Hematopoietic multipotent progenitor cell treated with erythropoietin and hydrocortisone succinate and interleukin-3 and kit ligand, for 17 days (in vitro differentiated cells): ENCODE measurements at regions not wholly inside any gene's neighbourhood (a gene's known extent, or its start where the extent isn't known, plus 50 kb on each side); places are given as distances from the start of the nearest gene placed in this dataset.
"Not testable (repeated sequence)": the region's sequence is repeated elsewhere in the genome, so short reads cannot be mapped to it uniquely, and the experiment has no call there.

Source experiments
- DNase-seq: peaks from one replicate; pipeline ENCODE4 v3.0.0-alpha.2; 2015; ENCODE audit warnings: low spot score

DNA sequence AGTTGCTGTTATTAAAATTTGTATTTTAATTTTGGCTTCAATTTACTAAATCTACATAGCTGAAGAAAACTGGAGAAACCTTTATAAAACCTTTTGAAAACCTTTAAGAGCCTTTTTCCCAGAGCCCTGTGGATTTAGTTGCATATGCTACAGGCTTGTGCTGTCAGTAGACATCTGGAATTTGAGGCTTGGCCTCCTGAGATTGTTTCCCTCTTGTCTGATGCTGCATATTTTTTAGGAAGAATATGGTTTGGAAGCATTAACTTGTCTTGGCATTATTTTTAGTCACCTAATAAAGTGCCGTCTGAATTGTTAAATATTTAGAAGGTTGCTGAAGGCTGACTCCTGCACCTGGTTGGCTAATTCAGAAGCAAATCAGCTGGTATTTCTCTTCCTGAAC lies 369.4 kb downstream of the UTRN start:
- no peak for DNase-seq

DNA sequence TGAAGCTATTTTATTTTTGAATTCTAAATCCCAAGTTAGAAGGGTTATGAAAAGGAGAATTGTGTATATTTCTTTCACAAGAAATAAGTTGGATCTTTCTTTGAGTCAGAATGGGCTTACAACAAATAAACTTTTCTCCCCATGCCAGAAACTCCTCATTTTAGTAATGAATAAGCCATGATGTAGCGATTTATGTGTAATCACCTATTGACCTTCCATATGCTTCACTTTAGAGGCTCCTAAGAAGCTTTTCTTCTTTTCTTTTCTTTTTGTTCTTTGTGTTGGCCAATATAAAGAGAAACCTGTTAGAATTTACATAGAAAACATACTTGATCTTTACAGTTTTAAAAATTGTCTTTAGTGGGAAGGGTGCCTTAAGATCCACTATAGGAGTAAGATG lies 370.2 kb downstream of the UTRN start:
- DNase-seq, result no peak

DNA sequence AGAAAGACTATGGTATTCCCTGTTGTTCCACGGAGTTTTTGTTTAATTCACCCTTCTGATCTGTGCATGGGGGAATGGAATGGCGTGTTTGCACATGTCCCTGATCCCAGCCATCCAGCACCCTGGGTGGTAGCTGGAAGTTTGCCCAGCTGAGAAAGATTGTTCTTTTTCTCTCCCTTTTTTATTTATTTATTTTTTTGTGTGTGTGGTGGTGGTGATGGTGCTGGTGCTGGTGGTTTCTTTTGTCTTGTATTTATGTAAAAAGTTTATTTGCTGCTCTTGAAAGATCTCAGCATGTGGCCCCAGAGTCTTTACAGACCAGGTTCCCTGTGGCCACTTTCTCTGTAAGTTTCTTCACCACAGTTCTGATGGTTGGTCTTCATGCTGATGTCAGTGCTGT lies 372.6 kb downstream of the UTRN start:
- no peak for DNase-seq

GRCh38 chr6:144659202-144660182 lies 374.4 kb downstream of the UTRN start:
- DNase-seq, result no peak

GRCh38 chr6:144660561-144661115 lies 375.5 kb downstream of the UTRN start:
- no peak for DNase-seq

- no peak for DNase-seq
These were observed 376.1 kb downstream of the UTRN start for GRCh38 chr6:144661116-144661806.

DNA sequence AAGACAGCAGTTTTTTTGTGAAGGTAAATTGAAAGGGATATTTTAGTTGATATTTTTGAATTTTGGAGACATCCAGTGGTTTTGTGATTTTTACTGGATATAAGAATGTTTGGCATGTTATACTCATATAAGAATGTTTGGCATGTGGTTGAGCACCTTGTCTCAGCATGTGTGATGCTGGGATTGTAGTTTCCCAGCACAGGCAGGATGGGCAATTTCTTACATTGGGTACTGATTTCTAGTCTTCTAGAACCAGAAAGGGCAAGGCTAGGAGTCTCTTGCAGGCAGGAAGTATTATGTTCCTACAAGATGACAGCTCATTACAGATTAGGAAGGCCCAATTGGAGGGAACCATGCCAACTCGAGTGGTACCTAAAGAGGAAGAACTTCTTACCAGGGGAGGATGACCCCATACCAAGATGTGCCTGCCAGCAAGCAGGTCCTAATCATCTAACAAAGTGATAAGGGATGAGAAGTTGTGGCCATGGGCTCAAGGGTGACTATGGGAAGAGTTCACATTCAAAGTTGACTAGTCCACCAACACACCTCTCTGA lies 377.8 kb downstream of the UTRN start:
- DNase-seq, result no peak

DNA sequence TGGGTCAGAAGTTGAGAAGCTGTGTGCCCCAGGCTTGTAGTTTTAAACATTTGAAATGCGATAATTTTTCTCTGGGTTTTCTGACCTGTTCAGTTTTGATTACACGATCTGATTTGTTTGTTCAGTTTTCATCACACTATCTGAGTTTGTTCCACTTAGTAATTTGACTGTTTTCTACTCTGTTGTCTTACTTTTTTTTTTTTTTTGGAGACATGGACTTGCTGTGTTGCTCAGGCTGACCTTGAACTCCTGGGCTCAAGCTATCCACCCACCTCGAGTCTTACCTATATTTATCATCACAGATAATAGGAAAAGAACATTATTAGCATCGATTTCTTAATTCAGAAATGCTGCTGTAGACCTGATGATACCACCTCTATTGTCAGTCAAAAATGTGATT lies 379.1 kb downstream of the UTRN start:
- no peak for DNase-seq

GRCh38 chr6:144664947-144665346 lies 379.8 kb downstream of the UTRN start:
- no peak for DNase-seq

DNA sequence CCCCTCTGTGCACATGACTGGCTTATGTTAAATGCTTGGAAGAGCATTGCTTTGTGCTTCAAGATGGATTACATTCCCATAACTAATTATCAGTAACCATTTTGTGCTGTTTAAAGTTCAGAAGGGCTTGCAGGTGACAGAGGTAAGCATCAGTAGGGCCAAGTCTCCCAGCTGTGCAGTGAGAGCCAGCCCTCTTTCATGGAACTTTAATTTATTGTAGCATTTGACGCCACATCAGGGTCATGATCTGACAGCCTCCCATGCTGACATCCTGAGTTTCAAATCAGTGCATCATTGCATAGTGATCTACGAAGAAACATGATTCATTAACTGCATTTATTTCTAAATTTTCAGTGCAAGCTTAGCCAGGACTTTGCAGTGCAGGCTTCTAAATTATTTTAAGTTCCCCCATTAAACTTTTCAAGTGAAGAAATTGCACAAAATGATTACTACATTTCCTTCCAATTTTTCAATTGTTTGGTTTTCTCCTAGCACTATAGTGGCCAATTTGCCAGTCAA lies 380.9 kb downstream of the UTRN start:
- no peak for DNase-seq

- no peak for DNase-seq
These were observed 381.6 kb downstream of the UTRN start for GRCh38 chr6:144666781-144667180.

DNA sequence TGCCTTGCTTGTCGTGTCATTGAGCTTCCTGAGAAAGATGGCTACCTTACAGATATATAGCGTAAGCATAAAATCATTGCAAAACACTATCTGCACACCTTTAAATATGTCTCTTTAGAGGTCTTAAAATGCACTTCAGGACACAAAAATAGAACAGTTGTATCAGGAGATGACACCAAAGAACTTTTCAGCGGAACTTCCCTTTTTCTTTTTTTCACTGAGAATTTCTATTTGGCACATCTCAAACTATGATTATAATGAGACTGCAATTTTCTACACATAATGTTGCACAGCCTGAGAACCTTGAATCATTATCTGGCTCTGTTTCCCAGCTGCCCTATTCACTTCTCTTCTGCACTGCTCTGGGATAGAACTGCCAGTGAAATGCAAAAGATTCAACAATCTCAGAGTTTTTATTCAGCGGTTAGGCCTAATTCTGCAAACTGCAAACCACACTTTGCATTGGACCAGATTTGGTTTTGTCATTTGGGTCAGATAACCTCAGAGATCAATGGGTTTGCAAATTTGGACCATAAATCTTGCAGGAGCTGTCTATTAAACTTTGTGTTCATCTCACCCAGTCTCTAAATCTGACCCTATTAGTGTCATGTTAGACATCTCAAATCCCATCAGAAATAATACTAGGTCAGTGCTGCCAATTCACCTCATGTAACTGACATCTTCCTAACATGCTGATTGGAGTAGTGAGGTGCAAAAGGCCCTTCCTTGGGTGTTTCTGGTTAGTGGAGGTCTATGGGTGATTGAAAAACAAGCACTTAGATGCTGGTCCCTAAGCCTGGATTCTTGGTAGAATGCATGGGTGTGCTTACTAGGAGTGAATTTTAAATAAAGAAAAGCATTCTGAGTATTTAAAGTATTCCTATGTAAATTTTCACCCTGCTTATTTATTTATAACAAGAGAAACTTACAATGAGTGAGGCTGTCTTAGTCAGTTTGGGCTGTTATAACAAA lies 382.7 kb downstream of the UTRN start:
- DNase-seq, result no peak

GRCh38 chr6:144670259-144670658 lies 385.1 kb downstream of the UTRN start:
- DNase-seq, result not testable (repeated sequence)

DNA sequence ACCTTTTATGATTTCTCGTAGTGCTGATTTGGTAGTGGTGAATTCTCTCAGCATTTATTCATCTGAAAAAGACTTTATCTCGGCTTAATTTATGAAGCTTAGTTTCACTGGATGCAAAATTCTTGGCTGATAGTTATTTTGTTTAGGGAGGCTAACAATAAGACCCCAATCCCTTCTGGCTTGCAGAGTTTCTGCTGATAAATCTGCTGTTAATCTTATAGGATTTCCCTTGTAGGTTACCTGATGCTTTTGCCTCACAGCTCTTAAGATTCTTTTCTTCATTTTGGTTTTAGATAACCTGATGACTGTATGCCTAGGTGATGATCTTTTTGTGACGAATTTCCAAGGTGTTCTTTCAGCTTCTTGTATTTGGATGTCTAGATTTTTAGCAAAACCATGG lies 388.7 kb downstream of the UTRN start:
- DNase-seq, result no peak

DNA sequence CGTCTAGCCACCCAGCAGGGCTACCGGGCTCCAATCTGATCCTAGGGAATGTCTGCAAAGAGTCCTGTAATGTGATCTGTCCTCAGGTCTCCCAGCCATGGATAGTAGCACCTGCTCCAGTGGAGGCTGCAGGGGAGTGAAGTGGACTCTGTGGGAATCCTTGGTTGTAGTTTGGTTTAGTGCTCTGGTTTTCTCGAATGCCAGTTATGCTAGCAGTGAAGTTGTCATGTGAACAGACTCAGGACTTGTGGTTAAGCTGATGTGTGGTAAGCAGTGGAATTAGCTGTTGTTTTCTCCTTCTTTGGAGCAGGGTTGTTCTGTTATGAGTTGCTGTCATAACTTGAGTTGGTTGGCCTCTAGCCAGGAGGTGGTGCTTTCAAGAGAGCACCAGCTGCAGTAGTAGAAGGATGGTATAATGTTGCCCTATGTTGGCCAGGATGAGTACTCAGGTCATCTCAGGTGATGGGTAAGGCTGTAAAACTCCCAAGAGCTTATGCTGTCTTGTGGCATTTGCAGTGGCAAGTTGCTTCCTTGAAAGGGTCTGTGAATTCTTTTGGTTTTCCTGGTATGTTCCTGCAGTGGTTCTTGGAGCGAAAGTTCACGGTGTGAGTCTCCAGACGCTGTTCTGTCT lies 390.2 kb downstream of the UTRN start:
- DNase-seq, result no peak

DNA sequence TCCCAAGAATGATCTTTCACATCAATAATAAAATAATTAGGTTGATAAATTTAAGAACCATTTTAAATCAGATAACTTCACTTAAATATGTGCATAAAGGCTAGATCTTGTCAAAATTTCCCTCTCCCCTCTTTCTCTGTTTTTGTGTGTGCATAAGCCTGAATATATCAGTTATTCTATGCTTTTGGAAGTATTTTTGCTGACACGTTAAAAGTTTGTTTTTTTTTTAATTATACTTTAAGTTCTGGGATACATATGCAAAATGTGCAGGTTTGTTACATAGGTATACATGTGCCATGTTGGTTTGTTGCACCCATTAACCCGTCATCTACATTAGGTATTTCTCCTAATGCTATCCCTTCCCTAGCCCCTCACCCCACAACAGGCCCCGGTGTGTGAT lies 391.2 kb downstream of the UTRN start:
- not testable (repeated sequence) for DNase-seq

GRCh38 chr6:144677263-144677662 lies 392.1 kb downstream of the UTRN start:
- DNase-seq, result not testable (repeated sequence)

DNA sequence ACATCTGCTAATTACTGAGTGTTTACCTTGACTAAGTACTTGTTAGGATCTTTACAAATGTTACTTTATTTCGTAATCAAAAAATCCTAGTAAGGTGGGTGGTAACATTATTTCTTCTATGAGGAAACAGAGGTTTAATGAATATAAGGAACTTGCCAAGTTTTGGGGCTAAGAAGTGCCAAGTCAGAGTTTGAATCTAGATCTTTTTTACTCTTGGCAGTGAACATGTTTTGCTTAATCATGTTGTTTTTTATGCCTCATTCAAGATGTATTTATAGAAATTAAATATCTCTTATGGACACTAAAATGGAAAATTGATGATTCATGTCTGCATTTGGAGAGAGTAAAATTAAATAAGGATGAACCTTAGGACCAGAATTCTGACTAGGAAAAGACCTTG lies 393.7 kb downstream of the UTRN start:
- DNase-seq, result no peak

DNA sequence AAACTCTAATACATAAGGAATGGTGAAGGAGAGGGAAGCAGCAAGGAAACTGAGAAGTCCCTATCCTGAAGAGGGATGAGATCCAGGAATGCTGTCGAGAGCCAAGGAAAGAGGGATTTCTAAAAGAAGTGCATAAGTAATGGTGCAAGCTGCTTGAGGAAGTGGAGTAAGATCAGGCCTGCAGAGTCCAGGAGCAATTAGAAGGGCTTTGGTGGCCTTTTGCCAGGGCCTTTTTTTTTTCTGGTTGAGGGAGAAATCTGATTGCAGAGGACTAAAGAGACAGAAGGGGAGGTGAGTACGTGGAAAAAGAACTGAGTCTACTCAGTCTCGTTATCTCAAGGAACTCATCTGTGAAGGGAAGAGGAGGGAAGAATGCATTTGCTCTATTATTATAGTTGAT lies 396.2 kb downstream of the UTRN start:
- no peak for DNase-seq

- no peak for DNase-seq
These were observed 398.3 kb downstream of the UTRN start for GRCh38 chr6:144683216-144684070.
